ENCODE measurements at regions not wholly inside any gene's neighbourhood (a gene's known extent, or its start where the extent isn't known, plus 50 kb on each side); places are given as distances from the start of the nearest gene placed in this dataset.
"Not testable (repeated sequence)": the region's sequence is repeated elsewhere in the genome, so short reads cannot be mapped to it uniquely, and the experiment has no call there.

GRCh38 chr7:39758234-39758970 lies 135.0 kb downstream of the RALA start:
- DNase-seq: no peak

GRCh38 chr7:39761449-39761848 lies 138.1 kb downstream of the RALA start:
- DNase-seq: no peak

- not testable (repeated sequence) for DNase-seq
These were observed 139.1 kb downstream of the RALA start for GRCh38 chr7:39762466-39762865.

- not testable (repeated sequence) for DNase-seq
These were observed 139.5 kb downstream of the RALA start for GRCh38 chr7:39762881-39763280.

DNA sequence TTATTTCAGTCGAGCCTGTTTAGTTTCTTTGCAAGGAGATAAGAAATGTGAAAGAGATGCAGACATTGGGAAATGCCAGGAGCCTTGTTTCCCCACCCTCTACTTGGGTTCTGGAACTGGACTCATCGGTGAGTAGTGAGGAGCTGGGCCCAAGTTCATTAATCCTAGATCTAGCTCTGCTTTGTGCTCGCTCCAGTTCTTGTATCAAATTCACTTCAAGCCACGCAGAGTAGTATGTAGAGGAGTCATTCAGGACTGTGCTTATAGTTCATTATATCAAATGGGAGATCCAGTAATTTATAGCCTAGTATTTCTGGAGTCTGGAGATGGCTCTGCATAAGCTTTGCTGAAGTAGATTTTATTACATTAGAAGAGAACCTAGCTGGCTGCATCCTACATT lies 142.5 kb downstream of the RALA start:
- DNase-seq: not testable (repeated sequence)

DNA sequence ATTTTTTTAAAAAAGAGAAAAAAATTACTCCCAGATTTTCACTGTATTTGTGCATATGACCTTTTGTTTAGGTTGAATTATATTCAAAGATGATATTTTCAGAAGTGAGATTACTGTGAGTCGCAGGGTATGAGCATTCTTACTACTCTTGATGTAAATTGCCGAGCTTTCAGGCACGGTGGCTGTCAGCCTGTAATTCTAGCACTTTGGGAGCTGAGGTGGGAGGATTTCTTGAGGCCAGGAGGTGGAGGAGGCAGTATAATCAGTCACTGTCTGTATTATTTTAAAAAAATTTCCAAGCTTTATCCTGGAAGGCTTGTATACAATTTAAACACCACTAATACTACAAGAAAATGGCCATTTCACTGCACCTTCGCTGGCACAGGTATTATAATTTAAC lies 145.1 kb downstream of the RALA start:
- DNase-seq: not testable (repeated sequence)

- DNase-seq: not testable (repeated sequence)
These were observed 151.0 kb downstream of the RALA start for GRCh38 chr7:39774341-39774851.

- DNase-seq: not testable (repeated sequence)
These were observed 158.2 kb downstream of the RALA start for GRCh38 chr7:39781557-39781956.

- DNase-seq: not testable (repeated sequence)
These were observed 163.1 kb downstream of the RALA start for GRCh38 chr7:39786440-39786839.

DNA sequence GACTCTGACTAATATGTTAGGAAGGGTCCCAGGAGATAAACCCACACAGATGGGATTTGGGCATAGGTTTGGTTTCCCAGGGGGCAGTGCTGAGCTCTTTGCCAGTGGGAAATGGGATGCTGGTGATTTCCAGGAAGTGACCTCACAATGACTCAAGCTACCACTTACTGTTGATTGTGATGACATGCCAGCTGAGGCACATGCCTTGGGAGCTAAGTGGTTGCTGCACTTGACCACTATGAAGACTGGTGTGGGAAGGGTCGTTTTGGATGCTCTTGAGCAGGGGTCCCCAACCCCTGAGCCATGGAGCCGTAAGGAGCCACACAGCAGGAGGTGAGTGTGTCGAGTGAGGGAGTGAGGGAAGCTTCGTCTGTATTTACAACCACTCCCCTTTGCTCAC lies 159.0 kb upstream of the CDK13 start:
- DNase-seq: not testable (repeated sequence)

DNA sequence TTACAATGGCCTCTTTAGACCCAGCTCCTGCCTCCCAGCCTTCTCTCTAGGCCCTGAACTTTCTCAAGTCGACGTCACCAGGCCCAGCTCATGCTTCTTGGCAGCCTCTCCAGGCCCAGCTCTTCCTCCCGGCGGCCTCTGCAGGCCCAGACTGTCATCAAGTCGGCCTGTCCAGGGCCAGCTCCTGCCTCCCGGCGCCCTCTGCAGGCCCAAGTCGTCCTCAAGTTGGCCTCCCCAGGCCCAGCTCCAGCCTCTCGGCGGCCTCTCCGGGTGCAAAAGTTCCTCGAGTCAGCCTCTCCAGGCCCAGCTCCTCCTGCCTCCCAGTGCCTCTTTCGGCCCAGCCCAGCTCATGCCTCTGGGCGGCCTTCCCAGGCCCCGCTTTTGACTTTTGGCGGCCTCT lies 158.1 kb upstream of the CDK13 start:
- not testable (repeated sequence) for DNase-seq

DNA sequence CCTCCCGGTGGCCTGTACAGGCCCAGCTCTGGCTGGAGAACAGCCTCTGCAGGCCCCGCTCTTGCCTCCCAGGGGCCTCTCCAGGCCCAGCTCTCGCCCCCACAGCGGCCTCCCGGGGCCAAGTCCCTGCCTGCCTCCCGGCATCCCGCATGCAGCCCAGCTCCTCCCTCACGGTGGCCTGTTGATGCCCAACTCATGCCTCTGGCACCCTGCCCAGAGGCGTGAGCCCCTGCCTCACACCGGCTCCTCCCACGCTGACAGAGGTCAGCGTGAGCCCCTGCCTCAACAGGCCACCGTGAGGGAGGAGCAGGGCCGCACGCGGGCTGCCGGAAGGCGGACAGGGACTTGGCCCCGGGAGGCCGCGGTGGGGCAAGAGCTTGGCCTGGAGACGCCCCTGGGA lies 157.0 kb upstream of the CDK13 start:
- DNase-seq: not testable (repeated sequence)

DNA sequence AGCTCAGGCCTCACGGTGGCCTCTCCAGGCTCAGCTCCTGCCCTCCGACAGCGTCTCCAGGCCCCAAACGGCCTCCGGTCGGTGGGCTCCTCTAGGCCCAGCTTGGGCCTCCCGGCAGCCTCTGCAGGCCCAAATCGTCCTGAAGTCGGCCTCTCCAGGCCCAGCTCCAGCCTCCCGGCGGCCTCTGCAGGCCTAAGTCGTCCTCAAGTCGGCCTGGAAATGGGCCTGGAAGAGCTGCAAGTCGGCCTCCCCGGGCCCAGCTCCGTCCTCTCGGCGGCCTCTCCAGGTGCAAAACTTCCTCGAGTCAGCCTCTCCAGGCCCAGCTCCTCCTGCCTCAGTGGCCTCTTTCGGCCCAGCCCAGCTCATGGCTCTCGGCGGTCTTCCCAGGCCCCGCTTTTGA lies 156.2 kb upstream of the CDK13 start:
- DNase-seq: not testable (repeated sequence)

DNA sequence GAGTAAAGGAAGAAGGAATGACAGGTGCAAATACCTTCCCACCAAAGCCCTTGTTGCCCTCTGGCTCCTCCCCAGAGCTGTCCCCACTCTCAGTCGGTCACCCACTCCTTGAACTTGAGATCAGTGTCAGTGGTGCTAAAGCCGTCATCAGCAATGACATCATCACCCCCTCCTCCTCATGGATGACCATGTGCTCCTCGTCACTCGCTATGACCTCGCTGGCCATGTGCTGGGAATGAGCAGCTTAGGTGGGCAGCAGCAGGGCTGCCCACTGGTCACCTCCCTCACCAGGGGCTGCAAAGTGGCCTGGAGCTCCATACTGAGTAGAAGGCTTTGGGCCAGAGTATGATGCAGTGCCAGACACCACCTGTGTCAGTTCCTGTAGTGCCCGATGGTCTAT lies 153.1 kb upstream of the CDK13 start:
- not testable (repeated sequence) for DNase-seq

GRCh38 chr7:39798077-39798476 lies 152.0 kb upstream of the CDK13 start:
- not testable (repeated sequence) for DNase-seq

GRCh38 chr7:39808796-39809481 lies 141.1 kb upstream of the CDK13 start:
- no peak for DNase-seq

- no peak for DNase-seq
These were observed 139.8 kb upstream of the CDK13 start for GRCh38 chr7:39810204-39810642.

GRCh38 chr7:39810710-39811109 lies 139.3 kb upstream of the CDK13 start:
- no peak for DNase-seq

DNA sequence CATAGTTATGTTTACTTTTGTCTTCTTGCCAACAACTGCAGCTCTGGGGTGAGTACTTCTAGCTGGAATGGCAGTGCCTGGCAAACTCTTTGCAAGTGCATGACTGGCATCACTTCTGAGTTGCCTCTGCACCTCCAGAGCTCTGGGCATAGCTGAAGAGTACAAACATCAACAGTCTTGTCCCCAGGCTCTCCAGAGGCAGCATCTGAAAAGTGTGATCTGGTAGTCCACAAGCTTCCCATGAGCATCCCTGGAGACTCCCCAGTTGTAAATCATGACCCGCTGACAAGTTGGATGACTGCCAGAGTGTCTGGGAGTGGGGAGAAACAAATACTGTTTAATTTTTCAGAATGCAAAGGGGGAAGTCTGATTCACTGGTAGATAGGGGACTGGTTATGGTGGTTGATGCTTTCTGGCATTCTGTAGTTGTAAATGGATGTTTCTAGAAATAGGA lies 138.9 kb upstream of the CDK13 start:
- DNase-seq: no peak

DNA sequence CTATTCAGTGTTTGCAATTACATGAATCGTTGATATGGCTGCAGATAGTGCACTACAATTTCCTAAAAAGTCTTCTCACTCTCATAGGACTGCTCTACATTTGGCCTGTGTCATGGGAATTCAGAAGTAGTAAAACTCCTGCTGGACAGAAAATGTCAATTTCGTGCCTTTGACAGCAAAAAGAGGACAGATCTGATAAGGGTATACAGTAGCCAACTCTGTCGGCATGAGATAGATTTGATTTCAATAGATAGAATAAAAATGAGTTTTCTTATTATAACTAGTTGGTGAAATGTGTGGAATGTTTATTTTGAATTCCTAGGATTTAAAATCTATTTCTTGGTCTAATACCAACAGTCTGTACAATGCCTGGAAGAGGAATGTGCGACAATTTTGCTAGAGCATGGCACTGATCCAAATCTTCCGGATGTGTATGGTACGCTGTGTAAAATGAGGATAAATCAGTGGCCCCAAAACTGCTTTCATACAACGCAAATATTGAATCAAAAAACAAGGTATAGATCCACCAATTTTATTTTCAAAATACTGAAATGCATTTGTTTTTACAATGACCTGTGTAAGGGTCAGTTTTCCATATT lies 133.5 kb upstream of the CDK13 start:
- no peak for DNase-seq

- DNase-seq: no peak
These were observed 130.5 kb upstream of the CDK13 start for GRCh38 chr7:39819514-39819913.

DNA sequence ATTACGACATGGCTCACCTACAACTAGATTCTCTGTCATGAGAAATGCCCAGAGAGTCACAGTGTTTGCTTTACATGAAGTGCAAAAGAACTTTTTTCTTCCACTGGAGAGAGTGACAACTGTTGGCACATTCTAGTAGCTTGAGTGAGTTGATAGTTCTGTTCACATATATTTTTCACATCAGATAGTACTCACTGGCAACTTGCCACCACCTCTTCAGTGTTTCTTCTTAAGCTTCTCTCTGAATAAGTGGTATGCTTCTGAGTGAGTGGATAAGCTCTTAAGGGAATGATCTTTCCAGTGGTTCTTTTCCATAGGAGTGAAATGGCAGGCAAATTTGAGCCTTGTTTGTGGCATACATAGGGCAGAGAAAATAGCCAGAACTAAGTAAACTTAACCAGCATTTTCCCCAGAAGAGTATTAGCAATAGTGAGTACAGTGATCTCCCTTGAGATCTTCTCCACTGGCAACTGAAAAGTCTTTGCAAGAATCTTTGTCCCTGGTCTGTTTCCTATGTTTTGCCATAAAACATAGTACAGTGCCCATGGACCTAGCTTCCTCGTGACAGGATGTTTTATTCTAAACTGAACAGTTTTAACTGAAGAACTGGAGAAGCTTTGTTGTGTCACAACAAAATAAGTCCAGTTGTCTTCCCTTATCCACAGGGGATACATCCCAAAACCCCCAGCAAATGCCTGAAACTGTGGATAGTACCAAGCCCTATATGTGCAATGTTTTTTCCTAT lies 125.4 kb upstream of the CDK13 start:
- no peak for DNase-seq
